RWPE1 (cell line): ENCODE measurements at regions not wholly inside any gene's neighbourhood (a gene's known extent, or its start where the extent isn't known, plus 50 kb on each side); places are given as distances from the start of the nearest gene placed in this dataset.

Source experiments
- CTCF ChIA-PET: fragments of 350-600 bp; sonication (Branson Sonifier 250); formaldehyde crosslinking; extraction: SDS; loops from one replicate; lab custom pipeline; 2021; lab: Yijun Ruan, JAX
- POLR2A ChIA-PET: fragments of 400-600 bp; formaldehyde crosslinking; extraction: SDS; loops from one replicate; lab custom pipeline; 2020; ENCODE audit warnings: antibody characterized with exemption; ENCODE audit not compliant: low non-redundant PET; lab: Yijun Ruan, JAX
- DNase-seq: peaks from one replicate; pipeline ENCODE4 v3.0.0; 2012; ENCODE audit warnings: low spot score
- H3K27ac ChIP-seq: fragments of 450-650 bp; 2 replicates; pipeline ENCODE4 v1.5.1; 2017
- TF ChIP-seq, protein P1 (sequence below): fragments of 450-650 bp; conservative IDR thresholded peaks from 2 replicates; pipeline ENCODE4 v1.5.1; 2017; ENCODE audit warnings: low read depth, mild to moderate bottlenecking

GRCh38 chr13:111568290-111568689 lies 247.8 kb downstream of the TEX29 start:
- H3K27ac ChIP-seq: no peak overlapping the region
- no peak for DNase-seq
- CTCF ChIA-PET: no interaction called here
- TF ChIP-seq, protein P1, sequence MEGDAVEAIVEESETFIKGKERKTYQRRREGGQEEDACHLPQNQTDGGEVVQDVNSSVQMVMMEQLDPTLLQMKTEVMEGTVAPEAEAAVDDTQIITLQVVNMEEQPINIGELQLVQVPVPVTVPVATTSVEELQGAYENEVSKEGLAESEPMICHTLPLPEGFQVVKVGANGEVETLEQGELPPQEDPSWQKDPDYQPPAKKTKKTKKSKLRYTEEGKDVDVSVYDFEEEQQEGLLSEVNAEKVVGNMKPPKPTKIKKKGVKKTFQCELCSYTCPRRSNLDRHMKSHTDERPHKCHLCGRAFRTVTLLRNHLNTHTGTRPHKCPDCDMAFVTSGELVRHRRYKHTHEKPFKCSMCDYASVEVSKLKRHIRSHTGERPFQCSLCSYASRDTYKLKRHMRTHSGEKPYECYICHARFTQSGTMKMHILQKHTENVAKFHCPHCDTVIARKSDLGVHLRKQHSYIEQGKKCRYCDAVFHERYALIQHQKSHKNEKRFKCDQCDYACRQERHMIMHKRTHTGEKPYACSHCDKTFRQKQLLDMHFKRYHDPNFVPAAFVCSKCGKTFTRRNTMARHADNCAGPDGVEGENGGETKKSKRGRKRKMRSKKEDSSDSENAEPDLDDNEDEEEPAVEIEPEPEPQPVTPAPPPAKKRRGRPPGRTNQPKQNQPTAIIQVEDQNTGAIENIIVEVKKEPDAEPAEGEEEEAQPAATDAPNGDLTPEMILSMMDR: no peak
- POLR2A ChIA-PET: no interaction called here

GRCh38 chr13:111570911-111571310 lies 250.5 kb downstream of the TEX29 start:
- POLR2A ChIA-PET: no interaction called here
- DNase-seq: no peak

GRCh38 chr13:111572956-111573761 lies 252.7 kb downstream of the TEX29 start:
- no peak for DNase-seq

More at GRCh38 chr13:111570911-111571310, 250.5 kb downstream of the TEX29 start:
- TF ChIP-seq, protein P1: no peak
- no peak overlapping the region for H3K27ac ChIP-seq
- CTCF ChIA-PET: no interaction called here

DNA sequence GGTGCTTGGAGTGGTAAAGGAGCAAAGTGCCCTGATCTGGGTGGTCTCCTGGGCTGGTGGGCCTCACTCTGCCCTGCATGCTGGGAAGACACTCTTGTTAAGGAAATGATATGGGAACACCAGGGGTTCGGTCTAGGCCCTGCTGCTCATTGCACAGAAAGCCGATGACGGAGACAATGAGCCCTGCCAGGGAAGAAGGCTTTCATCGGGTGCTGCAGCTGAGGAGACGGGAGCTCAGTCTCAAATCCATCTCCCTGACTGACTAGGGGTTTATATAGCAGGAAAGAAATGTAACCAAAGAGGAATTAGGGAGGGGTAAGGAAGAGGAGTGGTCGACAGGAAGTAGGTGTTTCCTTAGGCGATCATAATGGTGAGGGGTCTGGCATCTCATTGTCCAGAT lies 253.4 kb downstream of the TEX29 start:
- DNase-seq: no peak
- H3K27ac ChIP-seq: no peak overlapping the region
- TF ChIP-seq, protein P1: no peak
- CTCF ChIA-PET: interaction anchor here (1.1 kb wide), 1 partner anchor 99 kb away, joined by 3 read pairs; no protein-coding TSS in a partner anchor
- POLR2A ChIA-PET: no interaction called here

More at GRCh38 chr13:111572956-111573761, 252.7 kb downstream of the TEX29 start:
- no peak overlapping the region for H3K27ac ChIP-seq
- POLR2A ChIA-PET: no interaction called here
- TF ChIP-seq, protein P1: no peak
- CTCF ChIA-PET: interaction anchor here (1.1 kb wide), 1 partner anchor 98 kb away, joined by 3 read pairs; no protein-coding TSS in a partner anchor

GRCh38 chr13:111575276-111575675 lies 254.8 kb downstream of the TEX29 start:
- TF ChIP-seq, protein P1: no peak
- ChIA-PET POLR2A (no interaction called here), CTCF (no interaction called here)
- no peak overlapping the region for H3K27ac ChIP-seq
- no peak for DNase-seq

GRCh38 chr13:111575719-111576118 lies 255.3 kb downstream of the TEX29 start:
- DNase-seq: no peak
- no peak overlapping the region for H3K27ac ChIP-seq
- ChIA-PET POLR2A (no interaction called here), CTCF (no interaction called here)
- TF ChIP-seq, protein P1: no peak
